NT2/D1 (cell line): ENCODE measurements at regions not wholly inside any gene's neighbourhood (a gene's known extent, or its start where the extent isn't known, plus 50 kb on each side); places are given as distances from the start of the nearest gene placed in this dataset.
"Not testable (repeated sequence)": the region's sequence is repeated elsewhere in the genome, so short reads cannot be mapped to it uniquely, and the experiment has no call there.

ENCODE experiments used
- DNase-seq: peaks from one replicate; pipeline ENCODE4 v3.0.0-alpha.2; 2011; ENCODE audit warnings: low read depth, low spot score
- H3K27me3 ChIP-seq: 2 replicates; pipeline ENCODE4 v1.6.0; 2011; ENCODE audit warnings: mild to moderate bottlenecking; ENCODE audit not compliant: insufficient read length, insufficient read depth
- H3K36me3 ChIP-seq: 2 replicates; pipeline ENCODE4 v1.6.1; 2011; ENCODE audit warnings: mild to moderate bottlenecking, low read length, mixed read lengths; ENCODE audit not compliant: insufficient read depth, insufficient read length
- H3K4me1 ChIP-seq: 2 replicates; pipeline ENCODE4 v1.5.1; 2011; ENCODE audit not compliant: insufficient read depth, insufficient read length
- H3K4me3 ChIP-seq: 2 replicates; pipeline ENCODE4 v1.5.1; 2011; ENCODE audit warnings: low read depth; ENCODE audit not compliant: insufficient read length
- H3K9ac ChIP-seq: 2 replicates; pipeline ENCODE4 v1.6.0; 2011; ENCODE audit warnings: low read depth; ENCODE audit not compliant: insufficient read length
- H3K9me3 ChIP-seq: 2 replicates; pipeline ENCODE4 v1.5.1; 2011; ENCODE audit warnings: mild to moderate bottlenecking, low read length; ENCODE audit not compliant: insufficient read depth
- SUZ12 ChIP-seq: IDR thresholded peaks from 2 replicates; pipeline ENCODE4 v1.6.1; 2011; ENCODE audit not compliant: insufficient read length, insufficient read depth; ENCODE audit errors: extremely low read depth
- YY1 ChIP-seq: IDR thresholded peaks from 2 replicates; pipeline ENCODE4 v1.6.1; 2011; ENCODE audit not compliant: insufficient read length, insufficient read depth
- ZNF274 ChIP-seq: IDR thresholded peaks from 2 replicates; pipeline ENCODE4 v1.6.1; 2011; ENCODE audit warnings: mild to moderate bottlenecking, low read depth, low read length

DNA sequence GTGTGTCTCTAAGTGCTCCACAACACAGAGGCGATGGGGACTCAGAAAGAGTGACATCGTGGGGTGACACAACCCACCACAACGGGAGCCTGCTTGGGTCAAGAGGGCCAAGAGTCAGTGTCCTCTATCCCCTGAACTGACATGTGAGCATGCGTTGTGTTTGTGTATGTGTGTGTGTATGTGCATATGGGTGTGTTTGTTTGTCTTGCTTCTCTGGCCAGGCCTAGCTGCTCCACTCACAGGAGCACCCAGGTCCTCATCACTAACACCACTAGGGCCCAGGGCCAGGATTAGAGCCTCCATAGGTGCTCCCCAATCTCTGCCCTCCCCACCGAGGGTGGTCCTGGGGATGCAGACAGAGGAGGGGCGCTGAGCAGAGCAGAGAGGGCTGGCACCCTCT, 115.0 kb upstream of the CTSV start:
- Histone ChIP-seq H3K4me1 (peaks cover 3% of the 10 kb centered on the region), H3K36me3 (peaks cover 30% of the 10 kb centered on the region), H3K27me3 (no peaks in the 10 kb centered on the region), H3K9ac (no peak overlapping the region), H3K9me3 (no peaks in the 10 kb centered on the region), H3K4me3 (no peak overlapping the region)
- no peak for DNase-seq
- TF ChIP-seq YY1: no peak

DNA sequence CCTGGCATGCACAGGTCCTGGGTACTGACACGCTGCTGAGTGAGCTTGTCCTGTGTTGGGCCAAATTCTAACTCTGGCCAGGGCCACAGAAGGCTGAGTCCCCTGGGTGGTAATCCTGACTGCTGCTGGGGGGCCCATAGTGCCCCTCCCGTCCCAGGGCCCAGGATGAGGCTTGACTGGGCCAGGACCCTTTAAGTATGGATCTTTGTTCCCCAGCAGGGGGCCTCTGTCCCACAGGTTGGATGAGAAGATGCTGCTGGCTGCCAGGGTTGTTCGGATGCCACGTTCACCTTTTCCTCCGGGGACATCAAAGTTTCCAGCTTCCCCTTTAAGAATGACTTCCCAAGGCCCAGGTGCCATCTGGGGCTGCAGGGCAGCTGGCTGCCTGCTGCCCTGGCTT, 114.2 kb upstream of the CTSV start:
- H3K36me3 ChIP-seq: peaks cover 30% of the 10 kb centered on the region
- H3K9ac ChIP-seq, H3K4me1 ChIP-seq, H3K27me3 ChIP-seq, H3K4me3 ChIP-seq, H3K9me3 ChIP-seq, DNase-seq: not testable (repeated sequence)

DNA sequence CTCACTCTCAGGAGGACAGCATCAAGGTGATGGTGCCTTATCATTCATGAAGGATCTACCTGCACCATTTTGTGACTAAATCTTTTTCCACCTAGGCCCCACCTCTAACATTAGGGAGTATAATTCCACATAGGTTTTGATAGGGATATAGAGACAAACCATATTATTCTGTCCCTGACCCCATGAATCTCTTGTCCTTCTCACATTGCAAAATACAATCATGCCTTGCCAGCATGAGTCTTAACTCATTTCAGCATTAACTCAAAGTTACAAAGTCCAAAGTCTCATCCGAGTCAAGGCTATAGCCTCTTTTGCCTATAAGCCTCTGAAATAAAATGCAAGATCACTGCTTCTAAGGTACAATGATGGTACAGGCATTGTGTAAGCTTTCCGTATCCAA, 111.5 kb upstream of the CTSV start:
- not testable (repeated sequence) for H3K4me3 ChIP-seq, DNase-seq, H3K27me3 ChIP-seq, H3K9ac ChIP-seq, H3K9me3 ChIP-seq
- H3K36me3 ChIP-seq: peaks cover 30% of the 10 kb centered on the region
- H3K4me1 ChIP-seq: peaks cover 14% of the 10 kb centered on the region

DNA sequence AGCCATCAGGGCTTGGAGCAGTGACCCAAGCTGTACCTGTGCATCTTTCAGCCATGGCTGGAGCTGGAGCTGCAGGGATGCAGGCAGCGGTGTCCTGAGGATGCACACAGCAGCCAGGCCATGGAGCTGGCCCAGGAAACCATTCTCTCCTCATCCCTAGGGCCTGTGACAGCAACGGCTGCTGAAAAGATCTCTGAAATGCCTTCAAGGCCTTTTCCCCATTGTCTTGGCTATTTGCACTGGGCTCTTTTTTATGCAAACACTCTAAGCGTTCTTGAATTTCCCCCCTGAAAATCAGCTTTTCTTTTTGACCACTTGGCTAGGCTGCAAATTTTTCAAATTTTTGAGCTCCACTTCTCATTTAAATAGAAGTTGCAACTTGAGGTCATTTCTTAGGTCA, 109.5 kb upstream of the CTSV start:
- Histone ChIP-seq H3K4me1 (peaks cover 16% of the 10 kb centered on the region), H3K36me3 (peaks cover 15% of the 10 kb centered on the region), H3K9ac (peak overlapping the region; percentile 14)
- DNase-seq: peak; percentile 74
- not testable (repeated sequence) for H3K27me3 ChIP-seq, H3K9me3 ChIP-seq, H3K4me3 ChIP-seq

DNA sequence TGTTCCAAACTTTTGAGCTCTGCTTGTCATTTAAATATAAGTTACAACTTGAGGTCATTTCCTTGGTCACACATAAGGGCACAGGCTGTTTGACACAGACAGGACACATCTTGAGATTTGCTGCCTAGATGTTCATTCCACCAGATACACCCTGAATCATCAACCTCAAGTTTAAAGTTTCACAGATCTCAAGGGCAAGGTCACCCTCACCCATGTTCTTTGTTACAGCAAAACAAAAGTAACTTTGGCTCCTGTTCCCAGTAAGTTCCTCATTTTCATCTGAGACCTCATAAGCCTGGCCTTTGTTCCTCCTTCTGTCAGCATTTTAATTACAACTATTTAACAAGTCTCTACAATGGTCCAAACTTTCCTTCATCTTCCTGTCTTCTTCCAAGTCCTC, 106.7 kb upstream of the CTSV start:
- not testable (repeated sequence) for DNase-seq, H3K4me3 ChIP-seq, H3K9me3 ChIP-seq, H3K9ac ChIP-seq, H3K36me3 ChIP-seq, H3K27me3 ChIP-seq
- peaks cover 16% of the 10 kb centered on the region for H3K4me1 ChIP-seq

DNA sequence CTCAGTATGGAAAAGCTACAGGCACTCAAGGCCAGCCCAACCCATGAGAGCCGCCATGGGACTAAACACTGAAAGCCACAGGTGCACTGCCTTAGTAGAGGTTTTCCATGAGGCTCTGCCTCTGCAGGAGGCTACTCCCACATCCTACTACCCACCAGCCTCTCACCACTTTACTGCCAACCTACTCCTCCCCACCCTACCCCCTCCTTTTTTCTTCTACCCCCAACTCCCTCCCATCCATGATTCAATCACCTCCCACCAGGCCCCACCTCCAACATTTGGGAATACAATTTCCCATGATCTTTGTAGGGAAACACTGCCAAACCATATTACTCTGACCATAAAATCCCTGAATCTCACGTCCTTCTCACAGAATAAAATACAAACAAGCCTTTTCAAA, 101.6 kb upstream of the CTSV start:
- Histone ChIP-seq H3K9ac (no peak overlapping the region), H3K27me3 (no peaks in the 10 kb centered on the region), H3K36me3 (peaks cover 4% of the 10 kb centered on the region), H3K4me3 (no peak overlapping the region), H3K4me1 (peaks cover 4% of the 10 kb centered on the region), H3K9me3 (no peaks in the 10 kb centered on the region)
- DNase-seq: no peak
- TF ChIP-seq ZNF274 (no peak), YY1 (no peak), SUZ12 (no peak)

DNA sequence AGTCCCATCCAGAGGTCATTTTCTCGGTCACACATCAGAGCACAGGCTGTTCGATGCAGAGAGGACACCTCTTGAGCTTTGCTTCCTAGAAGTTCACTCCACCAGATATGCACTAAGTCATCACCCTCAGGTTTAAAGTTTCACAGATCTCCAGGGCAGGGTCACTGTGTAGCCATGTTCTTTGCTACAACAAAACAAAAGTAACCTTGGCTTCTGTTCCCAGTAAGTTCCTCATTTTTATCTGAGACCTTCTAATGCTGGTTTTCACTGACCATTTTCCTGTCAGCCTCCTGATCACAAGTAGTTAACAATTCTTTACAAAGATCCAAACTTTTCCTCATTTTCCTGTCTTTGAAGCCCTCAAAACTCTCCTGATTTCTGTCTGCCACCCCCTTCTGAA, 97.5 kb upstream of the CTSV start:
- TF ChIP-seq ZNF274: no peak
- TF ChIP-seq SUZ12: no peak
- no peak for TF ChIP-seq YY1
- peaks cover 10% of the 10 kb centered on the region for H3K36me3 ChIP-seq
- H3K27me3 ChIP-seq: no peaks in the 10 kb centered on the region
- H3K9ac ChIP-seq: no peak overlapping the region
- peaks cover 15% of the 10 kb centered on the region; the same call in 1 of the 2 replicates for H3K9me3 ChIP-seq
- H3K4me3 ChIP-seq: no peak overlapping the region
- no peaks in the 10 kb centered on the region for H3K4me1 ChIP-seq
- no peak for DNase-seq

DNA sequence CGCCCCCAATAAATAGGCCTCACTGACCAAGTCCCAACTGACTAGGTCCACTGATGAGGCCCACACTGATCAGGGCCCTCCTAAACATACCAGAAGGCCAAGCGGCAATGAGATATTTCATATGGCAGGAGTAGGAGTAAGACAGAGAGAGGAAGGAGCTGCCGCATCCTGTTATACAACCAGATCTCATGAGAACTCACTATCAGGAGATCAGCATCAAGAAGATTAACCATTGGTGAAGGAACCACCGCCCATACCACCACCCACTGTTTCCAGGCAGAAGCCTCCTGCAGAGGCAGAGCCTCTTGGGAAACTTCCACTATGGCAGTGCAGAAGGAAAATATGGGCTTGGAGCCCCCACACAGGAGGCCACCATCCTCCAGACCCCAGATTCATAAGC, 95.0 kb upstream of the CTSV start:
- not testable (repeated sequence) for H3K9ac ChIP-seq, H3K4me1 ChIP-seq, DNase-seq, H3K27me3 ChIP-seq, H3K4me3 ChIP-seq, H3K36me3 ChIP-seq
- peaks cover 28% of the 10 kb centered on the region; the same call in 1 of the 2 replicates for H3K9me3 ChIP-seq

DNA sequence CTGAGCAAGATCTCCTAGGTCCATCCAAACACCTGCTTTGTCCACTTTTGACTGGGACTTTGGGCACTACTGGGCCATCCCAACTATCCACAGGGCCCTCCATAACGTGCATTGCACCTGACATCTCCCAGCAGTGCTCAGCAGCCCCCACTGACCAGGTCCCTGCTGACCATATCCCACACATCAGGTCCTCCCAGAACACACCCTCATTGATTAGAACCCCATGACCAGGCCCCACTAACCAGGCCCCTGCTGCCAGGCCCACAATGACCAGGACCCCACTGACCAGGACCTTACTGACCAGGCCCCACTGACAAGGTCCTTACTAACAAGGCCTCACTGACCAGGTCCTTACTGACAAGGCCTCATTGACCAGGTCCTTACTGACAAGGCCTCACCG, 93.9 kb upstream of the CTSV start:
- DNase-seq: no peak
- Histone ChIP-seq H3K36me3 (peaks cover 6% of the 10 kb centered on the region), H3K9ac (no peak overlapping the region), H3K9me3 (peaks cover 28% of the 10 kb centered on the region; the same call in 1 of the 2 replicates), H3K27me3 (no peaks in the 10 kb centered on the region), H3K4me1 (no peaks in the 10 kb centered on the region), H3K4me3 (no peak overlapping the region)
- no peak for TF ChIP-seq SUZ12
- TF ChIP-seq ZNF274: no peak
- no peak for TF ChIP-seq YY1

DNA sequence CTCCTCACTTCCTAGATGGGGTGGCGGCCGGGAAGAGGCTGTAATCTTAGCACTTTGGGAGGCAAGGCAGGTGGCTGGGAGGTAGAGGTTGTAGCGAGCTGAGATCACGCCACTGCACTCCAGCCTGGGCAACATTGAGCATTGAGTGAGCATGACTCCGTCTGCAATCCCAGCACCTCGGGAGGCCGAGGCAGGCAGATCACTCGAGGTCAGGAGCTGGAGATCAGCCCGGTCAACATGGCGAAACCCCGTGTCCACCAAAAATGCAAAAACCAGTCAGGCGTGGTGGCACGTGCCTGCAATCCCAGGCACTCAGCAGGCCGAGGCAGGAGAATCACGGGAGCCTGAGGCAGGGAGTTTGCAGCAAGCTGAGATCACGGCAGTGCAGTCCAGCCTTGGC, 91.9 kb upstream of the CTSV start:
- peaks cover 28% of the 10 kb centered on the region; the same call in 1 of the 2 replicates for H3K9me3 ChIP-seq
- H3K9ac ChIP-seq, H3K4me1 ChIP-seq, H3K4me3 ChIP-seq, DNase-seq, H3K27me3 ChIP-seq, H3K36me3 ChIP-seq: not testable (repeated sequence)

DNA sequence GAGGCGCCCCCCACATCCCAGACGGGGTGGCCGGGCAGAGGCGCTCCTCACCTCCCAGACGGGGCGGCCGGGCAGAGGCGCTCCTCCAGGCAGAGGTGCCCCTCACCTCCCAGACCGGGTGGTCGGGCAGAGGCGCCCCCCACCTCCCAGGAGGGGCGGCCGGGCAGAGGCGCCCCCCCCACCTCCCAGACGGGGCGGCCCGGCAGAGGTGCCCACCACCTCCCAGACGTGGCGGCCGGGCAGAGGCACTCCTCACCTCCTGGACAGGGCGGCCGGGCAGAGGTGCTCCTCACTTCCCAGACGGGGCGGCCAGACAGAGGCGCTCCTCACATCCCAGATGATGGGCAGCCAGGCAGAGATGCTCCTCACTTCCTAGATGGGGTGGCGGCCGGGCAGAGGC, 91.4 kb upstream of the CTSV start:
- H3K27me3 ChIP-seq, H3K9ac ChIP-seq, H3K36me3 ChIP-seq, H3K4me1 ChIP-seq, H3K4me3 ChIP-seq, DNase-seq: not testable (repeated sequence)
- peaks cover 28% of the 10 kb centered on the region; the same call in 1 of the 2 replicates for H3K9me3 ChIP-seq
